ENCODE measurements at regions not wholly inside any gene's neighbourhood (a gene's known extent, or its start where the extent isn't known, plus 50 kb on each side); places are given as distances from the start of the nearest gene placed in this dataset.

GRCh38 chr15:69994429-69995205, 103.1 kb downstream of the TLE3 start:
- DNase-seq: no peak
- Mint-ChIP-seq H3K36me3 (ENCODE audit: unreplicated experiment) (no peaks in the 10 kb centered on the region), H3K27ac (ENCODE audit: unreplicated experiment) (no peak overlapping the region), H3K4me1 (ENCODE audit: low read depth, unreplicated experiment) (peaks cover 22% of the 10 kb centered on the region), H3K4me3 (ENCODE audit: unreplicated experiment) (no peak overlapping the region), H3K9me3 (ENCODE audit: unreplicated experiment) (no peaks in the 10 kb centered on the region), H3K27me3 (ENCODE audit: unreplicated experiment) (peaks cover 1% of the 10 kb centered on the region)
- no peak for TF ChIP-seq CTCF (IDR thresholded peaks at IDR 0.05; ENCODE audit: partially characterized antibody, unreplicated experiment)

- Mint-ChIP-seq H3K4me3 (ENCODE audit: unreplicated experiment) (no peak overlapping the region), H3K27me3 (ENCODE audit: unreplicated experiment) (peaks cover 1% of the 10 kb centered on the region), H3K4me1 (ENCODE audit: low read depth, unreplicated experiment) (peaks cover 16% of the 10 kb centered on the region), H3K36me3 (ENCODE audit: unreplicated experiment) (no peaks in the 10 kb centered on the region), H3K27ac (ENCODE audit: unreplicated experiment) (no peak overlapping the region), H3K9me3 (ENCODE audit: unreplicated experiment) (peaks cover 2% of the 10 kb centered on the region)
- DNase-seq: no peak
- no peak for TF ChIP-seq CTCF (IDR thresholded peaks at IDR 0.05; ENCODE audit: partially characterized antibody, unreplicated experiment)
Observed at GRCh38 chr15:69996321-69997160, 101.2 kb downstream of the TLE3 start.

GRCh38 chr15:69997161-69997485, 100.6 kb downstream of the TLE3 start:
- no peak for TF ChIP-seq CTCF (IDR thresholded peaks at IDR 0.05; ENCODE audit: partially characterized antibody, unreplicated experiment)
- Mint-ChIP-seq H3K36me3 (ENCODE audit: unreplicated experiment) (no peaks in the 10 kb centered on the region), H3K27ac (ENCODE audit: unreplicated experiment) (no peak overlapping the region), H3K4me3 (ENCODE audit: unreplicated experiment) (no peak overlapping the region), H3K4me1 (ENCODE audit: low read depth, unreplicated experiment) (peaks cover 14% of the 10 kb centered on the region), H3K27me3 (ENCODE audit: unreplicated experiment) (peaks cover 1% of the 10 kb centered on the region), H3K9me3 (ENCODE audit: unreplicated experiment) (peaks cover 2% of the 10 kb centered on the region)
- DNase-seq: no peak

Data from glutamatergic neuron (in vitro differentiated cells).